D721Med (cell line): ENCODE measurements at regions not wholly inside any gene's neighbourhood (a gene's known extent, or its start where the extent isn't known, plus 50 kb on each side); places are given as distances from the start of the nearest gene placed in this dataset.

Source experiments
- DNase-seq: peaks from one replicate; pipeline ENCODE4 v3.0.0; 2011; ENCODE audit warnings: low spot score; ENCODE audit not compliant: insufficient read length
- FAIRE-seq: peaks from 2 replicates; lab custom pipeline; 2011; peaks lifted over from hg19 to GRCh38; lab: Jason Lieb, UNC
- CTCF ChIP-seq: IDR thresholded peaks from 2 replicates; pipeline ENCODE4 v1.5.1; 2012; ENCODE audit warnings: mild to moderate bottlenecking, control low read depth; ENCODE audit not compliant: insufficient read depth; ENCODE audit errors: missing control alignments

- DNase-seq (no peak), FAIRE-seq (no peak)
- no peak for TF ChIP-seq CTCF
These were observed 54.4 kb upstream of the ZNF337 start for GRCh38 chr20:25750765-25751696.

- no peak for DNase-seq
- FAIRE-seq, result no peak
- TF ChIP-seq CTCF, result no peak
These were observed 53.6 kb upstream of the ZNF337 start for GRCh38 chr20:25750220-25750764.

- FAIRE-seq (no peak), DNase-seq (no peak)
- TF ChIP-seq CTCF, result no peak
These were observed 53.0 kb upstream of the ZNF337 start for GRCh38 chr20:25749649-25750048.
